ENCODE measurements at regions not wholly inside any gene's neighbourhood (a gene's known extent, or its start where the extent isn't known, plus 50 kb on each side); places are given as distances from the start of the nearest gene placed in this dataset.
A peak's percentile ranks its signal among the peaks of the same experiment; 100 is the strongest.

GRCh38 chr14:62015945-62016344, 253.7 kb downstream of the SNAPC1 start:
- no peak overlapping the region for H3K27ac ChIP-seq
- DNase-seq (ENCODE audit: low spot score) = no peak
- no peak for TF ChIP-seq CTCF (conservative IDR thresholded peaks at IDR 0.05; ENCODE audit: low read depth)
- ChIA-PET POLR2A (ENCODE audit: low non-redundant PET) (no interaction called here), CTCF (no interaction called here)

- no peak for TF ChIP-seq CTCF (conservative IDR thresholded peaks at IDR 0.05; ENCODE audit: low read depth)
- CTCF ChIA-PET = no interaction called here
- H3K27ac ChIP-seq = no peak overlapping the region
- DNase-seq (ENCODE audit: low spot score) = no peak
- POLR2A ChIA-PET (ENCODE audit: low non-redundant PET) = no interaction called here
These were observed 255.5 kb downstream of the SNAPC1 start for GRCh38 chr14:62017651-62018230.

GRCh38 chr14:62018606-62019005, 256.4 kb downstream of the SNAPC1 start:
- no peak overlapping the region for H3K27ac ChIP-seq
- ChIA-PET CTCF (no interaction called here), POLR2A (ENCODE audit: low non-redundant PET) (no interaction called here)
- no peak for TF ChIP-seq CTCF (conservative IDR thresholded peaks at IDR 0.05; ENCODE audit: low read depth)
- DNase-seq (ENCODE audit: low spot score) = no peak

GRCh38 chr14:62027958-62028357, 265.7 kb downstream of the SNAPC1 start:
- ChIA-PET CTCF (no interaction called here), POLR2A (ENCODE audit: low non-redundant PET) (no interaction called here)
- no peak for DNase-seq (ENCODE audit: low spot score)
- TF ChIP-seq CTCF (conservative IDR thresholded peaks at IDR 0.05; ENCODE audit: low read depth) = no peak
- H3K27ac ChIP-seq = no peak overlapping the region

GRCh38 chr14:62029569-62029924, 267.3 kb downstream of the SNAPC1 start:
- no peak overlapping the region for H3K27ac ChIP-seq
- POLR2A ChIA-PET (ENCODE audit: low non-redundant PET) = no interaction called here
- TF ChIP-seq CTCF (conservative IDR thresholded peaks at IDR 0.05; ENCODE audit: low read depth) = no peak
- CTCF ChIA-PET = no interaction called here
- no peak for DNase-seq (ENCODE audit: low spot score)

GRCh38 chr14:62030387-62030786, 268.2 kb downstream of the SNAPC1 start:
- TF ChIP-seq CTCF (conservative IDR thresholded peaks at IDR 0.05; ENCODE audit: low read depth) = no peak
- POLR2A ChIA-PET (ENCODE audit: low non-redundant PET) = no interaction called here
- CTCF ChIA-PET = no interaction called here
- no peak overlapping the region for H3K27ac ChIP-seq
- no peak for DNase-seq (ENCODE audit: low spot score)

GRCh38 chr14:62031504-62031903, 269.3 kb downstream of the SNAPC1 start:
- no peak overlapping the region for H3K27ac ChIP-seq
- CTCF ChIA-PET = interaction anchor here (0.7 kb wide), 1 partner anchor 1636 kb away, joined by 3 read pairs; no protein-coding TSS in a partner anchor
- POLR2A ChIA-PET (ENCODE audit: low non-redundant PET) = no interaction called here
- no peak for TF ChIP-seq CTCF (conservative IDR thresholded peaks at IDR 0.05; ENCODE audit: low read depth)
- DNase-seq (ENCODE audit: low spot score) = peak; percentile 25

Data from RWPE1 (cell line).